WTC11 (cell line): ENCODE measurements at regions not wholly inside any gene's neighbourhood (a gene's known extent, or its start where the extent isn't known, plus 50 kb on each side); places are given as distances from the start of the nearest gene placed in this dataset.

Experiments used
- ATAC-seq: fragments of 200-7000 bp; cut with Tn5 transposase; 2 replicates; pipeline ENCODE4 v1.10.0; 2021; ENCODE audit warnings: mild to moderate bottlenecking, moderate library complexity
- CTCF ChIA-PET: fragments of 300-600 bp; sonication (Branson Sonifier 250); formaldehyde crosslinking; loops from one replicate; lab custom pipeline; 2021; ENCODE audit warnings: antibody characterized with exemption; lab: Charles Lee
- POLR2A ChIA-PET: fragments of 350-600 bp; sonication (Branson Sonifier 250); formaldehyde crosslinking; loops from one replicate; lab custom pipeline; 2021; ENCODE audit warnings: antibody characterized with exemption; lab: Charles Lee
- DNase-seq: peaks from one replicate; pipeline ENCODE4 v3.0.0; 2021; ENCODE audit warnings: low spot score
- H3K27ac Mint-ChIP-seq: 2 replicates; pipeline ENCODE4 v1.8.0; 2021; ENCODE audit warnings: mixed read lengths
- H3K27me3 Mint-ChIP-seq: 2 replicates; pipeline ENCODE4 v1.8.0; 2021; ENCODE audit warnings: low read depth, mild to moderate bottlenecking, moderate library complexity, mixed read lengths
- H3K36me3 Mint-ChIP-seq: 2 replicates; pipeline ENCODE4 v1.8.0; 2021; ENCODE audit warnings: mixed read lengths
- H3K4me1 Mint-ChIP-seq: 2 replicates; pipeline ENCODE4 v1.8.0; 2022; ENCODE audit warnings: mixed read lengths
- H3K4me3 Mint-ChIP-seq: 2 replicates; pipeline ENCODE4 v1.8.0; 2021; ENCODE audit warnings: mild to moderate bottlenecking, moderate library complexity, mixed read lengths
- H3K9me3 Mint-ChIP-seq: 2 replicates; pipeline ENCODE4 v1.8.0; 2021; ENCODE audit warnings: mixed read lengths
- AR ChIP-seq: fragments of 250-450 bp; sonication (Bioruptor Pico); IDR thresholded peaks from 2 replicates; pipeline ENCODE4 v1.9.0; 2021; ENCODE audit warnings: mild to moderate bottlenecking
- CBFB ChIP-seq: sonication (generic); formaldehyde crosslinking; IDR thresholded peaks from 2 replicates; pipeline ENCODE4 v1.8.1; 2022; ENCODE audit warnings: mild to moderate bottlenecking, low read depth, missing genetic modification reagents
- E2F4 ChIP-seq: sonication (generic); formaldehyde crosslinking; IDR thresholded peaks from 2 replicates; pipeline ENCODE4 v1.8.1; 2022; ENCODE audit warnings: low read depth, mild to moderate bottlenecking, moderate library complexity, missing genetic modification reagents, borderline replicate concordance
- ELF4 ChIP-seq: sonication (generic); formaldehyde crosslinking; IDR thresholded peaks from 2 replicates; pipeline ENCODE4 v1.8.1; 2022; ENCODE audit warnings: low read depth, mild to moderate bottlenecking, moderate library complexity, missing genetic modification reagents
- EMX1 ChIP-seq: fragments of 250-450 bp; sonication (Bioruptor Pico); IDR thresholded peaks from 2 replicates; pipeline ENCODE4 v1.8.0; 2021; ENCODE audit warnings: mild to moderate bottlenecking
- FOXK1 ChIP-seq: sonication (generic); formaldehyde crosslinking; IDR thresholded peaks from 2 replicates; pipeline ENCODE4 v1.8.0; 2022; ENCODE audit warnings: mild to moderate bottlenecking, moderate library complexity, missing genetic modification reagents
- KAT7 ChIP-seq: sonication (generic); formaldehyde crosslinking; IDR thresholded peaks from 2 replicates; pipeline ENCODE4 v1.8.1; 2023; ENCODE audit warnings: missing genetic modification reagents, mild to moderate bottlenecking, borderline replicate concordance
- MXD4 ChIP-seq: fragments of 250-450 bp; sonication (Bioruptor Pico); IDR thresholded peaks from 2 replicates; pipeline ENCODE4 v1.8.0; 2021; ENCODE audit warnings: mild to moderate bottlenecking, moderate library complexity, borderline replicate concordance
- NFATC4 ChIP-seq: fragments of 250-450 bp; sonication (Bioruptor Pico); IDR thresholded peaks from 2 replicates; pipeline ENCODE4 v1.9.0; 2021; ENCODE audit warnings: mild to moderate bottlenecking
- OVOL2 ChIP-seq: fragments of 250-450 bp; sonication (Bioruptor Pico); IDR thresholded peaks from 2 replicates; pipeline ENCODE4 v1.9.0; 2021; ENCODE audit warnings: mild to moderate bottlenecking, borderline replicate concordance
- PREB ChIP-seq: sonication (generic); formaldehyde crosslinking; IDR thresholded peaks from 2 replicates; pipeline ENCODE4 v1.8.1; 2022; ENCODE audit warnings: mild to moderate bottlenecking, missing genetic modification reagents, moderate library complexity, borderline replicate concordance
- RORB ChIP-seq: fragments of 250-450 bp; sonication (Bioruptor Pico); IDR thresholded peaks from 2 replicates; pipeline ENCODE4 v1.9.0; 2021; ENCODE audit warnings: mild to moderate bottlenecking
- SMAD4 ChIP-seq: sonication (generic); formaldehyde crosslinking; IDR thresholded peaks from 2 replicates; pipeline ENCODE4 v1.8.0; 2022; ENCODE audit warnings: mild to moderate bottlenecking, missing genetic modification reagents
- SOX15 ChIP-seq: fragments of 250-450 bp; sonication (Bioruptor Pico); IDR thresholded peaks from 2 replicates; pipeline ENCODE4 v1.9.0; 2021; ENCODE audit warnings: mild to moderate bottlenecking
- SP1 ChIP-seq: sonication (generic); formaldehyde crosslinking; conservative IDR thresholded peaks from 2 replicates; pipeline ENCODE4 v1.8.1; 2022; ENCODE audit warnings: missing genetic modification reagents
- ZBTB21 ChIP-seq: sonication (generic); formaldehyde crosslinking; IDR thresholded peaks from 2 replicates; pipeline ENCODE4 v1.8.1; 2023; ENCODE audit warnings: mild to moderate bottlenecking, missing genetic modification reagents, borderline replicate concordance
- ZNF121 ChIP-seq: sonication (generic); formaldehyde crosslinking; IDR thresholded peaks from 2 replicates; pipeline ENCODE4 v1.8.0; 2023; ENCODE audit warnings: missing genetic modification reagents
- ZNF232 ChIP-seq: sonication (generic); formaldehyde crosslinking; IDR thresholded peaks from 2 replicates; pipeline ENCODE4 v1.8.0; 2022; ENCODE audit warnings: mild to moderate bottlenecking, missing genetic modification reagents
- ZNF317 ChIP-seq: sonication (generic); formaldehyde crosslinking; IDR thresholded peaks from 2 replicates; pipeline ENCODE4 v1.8.1; 2023; ENCODE audit warnings: low read depth, mild to moderate bottlenecking, moderate library complexity, missing genetic modification reagents, borderline replicate concordance
- ZNF396 ChIP-seq: fragments of 250-450 bp; sonication (Bioruptor Pico); IDR thresholded peaks from 2 replicates; pipeline ENCODE4 v1.8.0; 2021; ENCODE audit warnings: mild to moderate bottlenecking, moderate library complexity, borderline replicate concordance
- ZNF512 ChIP-seq: sonication (generic); formaldehyde crosslinking; IDR thresholded peaks from 2 replicates; pipeline ENCODE4 v1.8.1; 2022; ENCODE audit warnings: missing genetic modification reagents, borderline replicate concordance
- TF ChIP-seq, protein P1 (sequence below): sonication (generic); formaldehyde crosslinking; IDR thresholded peaks from 2 replicates; pipeline ENCODE4 v1.8.1; 2023; ENCODE audit warnings: mild to moderate bottlenecking, moderate library complexity, missing genetic modification reagents
- TF ChIP-seq, protein P2 (sequence below): sonication (generic); formaldehyde crosslinking; IDR thresholded peaks from 2 replicates; pipeline ENCODE4 v1.8.1; 2023; ENCODE audit warnings: mild to moderate bottlenecking, missing genetic modification reagents

GRCh38 chr13:38002606-38003005 lies 133.0 kb upstream of the TRPC4 start:
- Mint-ChIP-seq H3K27me3 (no peaks in the 10 kb centered on the region), H3K36me3 (no peaks in the 10 kb centered on the region), H3K27ac (0 out of 2 replicates have a peak overlapping the region, but pooled peaks have one; percentile 26), H3K9me3 (no peaks in the 10 kb centered on the region), H3K4me3 (no peak overlapping the region), H3K4me1 (peaks cover 22% of the 10 kb centered on the region)
- ATAC-seq: no peak
- CTCF ChIA-PET: no interaction called here
- no peak for TF ChIP-seq E2F4
- POLR2A ChIA-PET: no interaction called here
- DNase-seq: no peak

GRCh38 chr13:37997641-37998040 lies 128.1 kb upstream of the TRPC4 start:
- Mint-ChIP-seq H3K36me3 (no peaks in the 10 kb centered on the region), H3K27me3 (no peaks in the 10 kb centered on the region), H3K4me1 (peaks cover 29% of the 10 kb centered on the region), H3K27ac (no peak overlapping the region), H3K9me3 (no peaks in the 10 kb centered on the region), H3K4me3 (no peak overlapping the region)
- ChIA-PET CTCF (no interaction called here), POLR2A (no interaction called here)
- ATAC-seq (no peak), DNase-seq (no peak)
- TF ChIP-seq ZNF232 (CRISPR knock-in tag) (no peak), ZNF512 (CRISPR knock-in tag) (no peak), ELF4 (no peak), SMAD4 (CRISPR knock-in tag) (no peak), FOXK1 (CRISPR knock-in tag) (no peak), SOX15 (CRISPR knock-in tag) (no peak), PREB (CRISPR knock-in tag) (no peak)

DNA sequence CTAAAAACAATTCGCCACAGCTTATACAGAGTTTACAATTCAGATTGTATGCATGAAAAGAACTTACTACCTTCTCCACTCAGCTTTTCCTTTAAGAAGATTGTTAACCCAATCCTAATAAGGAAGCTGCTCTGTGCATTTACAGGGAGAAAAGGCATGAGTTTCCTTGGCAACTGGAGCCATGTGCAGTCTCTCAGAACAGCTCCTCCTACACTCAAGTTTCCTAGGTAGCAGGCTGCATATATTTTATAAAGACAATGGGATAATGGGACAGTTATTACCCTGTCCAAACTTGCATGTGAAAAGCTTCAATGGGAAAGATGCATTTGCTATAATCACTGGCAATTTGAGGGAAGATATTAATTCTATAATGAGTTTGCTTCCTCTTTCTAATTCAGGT lies 125.5 kb upstream of the TRPC4 start:
- ATAC-seq: peak; percentile 81
- H3K36me3 Mint-ChIP-seq: no peaks in the 10 kb centered on the region
- no peak overlapping the region for H3K4me3 Mint-ChIP-seq
- DNase-seq: no peak
- ChIA-PET CTCF (interaction anchor here (0.9 to 1.0 kb wide), 2 partner anchors 10 to 125 kb away, joined by 5 read pairs; partner anchors contain the start of gene TRPC4), POLR2A (no interaction called here)
- H3K27me3 Mint-ChIP-seq: no peaks in the 10 kb centered on the region
- H3K9me3 Mint-ChIP-seq: peaks cover 8% of the 10 kb centered on the region
- H3K4me1 Mint-ChIP-seq: peaks cover 21% of the 10 kb centered on the region
- no peak overlapping the region for H3K27ac Mint-ChIP-seq
- no peak for TF ChIP-seq CBFB
- no peak for TF ChIP-seq SP1
- TF ChIP-seq ZNF232 (CRISPR knock-in tag): no peak
- TF ChIP-seq ZNF121: no peak
- TF ChIP-seq, protein P1, sequence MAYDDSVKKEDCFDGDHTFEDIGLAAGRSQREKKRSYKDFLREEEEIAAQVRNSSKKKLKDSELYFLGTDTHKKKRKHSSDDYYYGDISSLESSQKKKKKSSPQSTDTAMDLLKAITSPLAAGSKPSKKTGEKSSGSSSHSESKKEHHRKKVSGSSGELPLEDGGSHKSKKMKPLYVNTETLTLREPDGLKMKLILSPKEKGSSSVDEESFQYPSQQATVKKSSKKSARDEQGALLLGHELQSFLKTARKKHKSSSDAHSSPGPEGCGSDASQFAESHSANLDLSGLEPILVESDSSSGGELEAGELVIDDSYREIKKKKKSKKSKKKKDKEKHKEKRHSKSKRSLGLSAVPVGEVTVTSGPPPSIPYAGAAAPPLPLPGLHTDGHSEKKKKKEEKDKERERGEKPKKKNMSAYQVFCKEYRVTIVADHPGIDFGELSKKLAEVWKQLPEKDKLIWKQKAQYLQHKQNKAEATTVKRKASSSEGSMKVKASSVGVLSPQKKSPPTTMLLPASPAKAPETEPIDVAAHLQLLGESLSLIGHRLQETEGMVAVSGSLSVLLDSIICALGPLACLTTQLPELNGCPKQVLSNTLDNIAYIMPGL: no peak
- no peak for TF ChIP-seq OVOL2 (CRISPR knock-in tag)
- no peak for TF ChIP-seq ZNF396
- TF ChIP-seq NFATC4 (CRISPR knock-in tag): no peak
- TF ChIP-seq ZNF317 (CRISPR knock-in tag): no peak
- TF ChIP-seq EMX1: no peak
- TF ChIP-seq ELF4: no peak
- TF ChIP-seq, protein P2, sequence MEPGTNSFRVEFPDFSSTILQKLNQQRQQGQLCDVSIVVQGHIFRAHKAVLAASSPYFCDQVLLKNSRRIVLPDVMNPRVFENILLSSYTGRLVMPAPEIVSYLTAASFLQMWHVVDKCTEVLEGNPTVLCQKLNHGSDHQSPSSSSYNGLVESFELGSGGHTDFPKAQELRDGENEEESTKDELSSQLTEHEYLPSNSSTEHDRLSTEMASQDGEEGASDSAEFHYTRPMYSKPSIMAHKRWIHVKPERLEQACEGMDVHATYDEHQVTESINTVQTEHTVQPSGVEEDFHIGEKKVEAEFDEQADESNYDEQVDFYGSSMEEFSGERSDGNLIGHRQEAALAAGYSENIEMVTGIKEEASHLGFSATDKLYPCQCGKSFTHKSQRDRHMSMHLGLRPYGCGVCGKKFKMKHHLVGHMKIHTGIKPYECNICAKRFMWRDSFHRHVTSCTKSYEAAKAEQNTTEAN (CRISPR knock-in tag): no peak
- no peak for TF ChIP-seq ZBTB21 (CRISPR knock-in tag)
- no peak for TF ChIP-seq KAT7 (CRISPR knock-in tag)
- no peak for TF ChIP-seq MXD4 (CRISPR knock-in tag)
- TF ChIP-seq RORB: no peak
- TF ChIP-seq AR: no peak
